Adrenal gland (tissue), 9 donors: ENCODE measurements at regions not wholly inside any gene's neighbourhood (a gene's known extent, or its start where the extent isn't known, plus 50 kb on each side); places are given as distances from the start of the nearest gene placed in this dataset.

Experiments used
- DNase-seq, 7 donors: peaks; one replicate each; pipeline ENCODE4 v3.0.0-alpha.2; 2019 to 2020
- H3K27ac ChIP-seq, 5 donors: fragments of 200-600 bp; sonication (generic) in 4 of 5; 1 replicate in 3 of 5; 2 replicates in 2 of 5; pipeline versions ENCODE4 v1.5.1 to v1.8.0; 2016 to 2020; ENCODE audit warnings: mild to moderate bottlenecking in 1 of 5
- H3K27me3 ChIP-seq: fragments of 200-600 bp; 2 replicates; pipeline ENCODE4 v1.8.0; 2021
- H3K36me3 ChIP-seq, 2 donors: fragments of 200-600 bp; replicated peaks in 1 of 2; 1 replicate in 1 of 2; 2 replicates in 1 of 2; pipeline versions ENCODE4 v1.5.1 to v1.8.0; 2018 to 2022
- H3K4me1 ChIP-seq, 2 donors: fragments of 200-600 bp; replicated peaks in 1 of 2; 1 replicate in 1 of 2; 2 replicates in 1 of 2; pipeline versions ENCODE4 v1.5.1 to v1.8.0; 2018 to 2021
- H3K4me3 ChIP-seq, 4 donors: fragments of 200-600 bp; sonication (generic) in 3 of 4; one replicate each; pipeline ENCODE4 v1.5.1; 2016 to 2018
- H3K9me3 ChIP-seq, 3 donors: fragments of 200-600 bp; sonication (generic) in 1 of 3; replicated peaks in 1 of 3; 1 replicate in 2 of 3; 2 replicates in 1 of 3; pipeline versions ENCODE4 v1.5.1 to v1.8.0; 2016 to 2021
- POLR2A ChIP-seq, 2 donors: fragments of 450-650 bp; IDR thresholded peaks; one replicate each; pipeline ENCODE4 v1.6.1; 2017; ENCODE audit warnings: antibody characterized with exemption in 2 of 2, mild to moderate bottlenecking in 2 of 2, moderate library complexity in 1 of 2
- WGBS, 4 donors: extraction: QIAGEN DNeasy Blood & Tissue Kit in 2 of 4; methylation state at CpG; one replicate each; pipeline versions ENCODE4 v1.1.5 to v1.1.7; 2013 to 2017; 5-methylcytosine and 5-hydroxymethylcytosine counted together
- intact Hi-C, 2 donors: fragments of 100-400 bp; cut with DNase I; formaldehyde crosslinking; loops; one replicate each; pipeline versions ENCODE4 v1.14.1 to v1.15.0; 2022 to 2023
- TF ChIP-seq, protein P1 (sequence below), 6 experiments: fragments of 450-650 bp in 4 of 6; fragments of 200-600 bp in 2 of 6; sonication (generic) in 1 of 6; IDR thresholded peaks; 1 replicate in 5 of 6; 2 replicates in 1 of 6; pipeline versions ENCODE4 v1.5.1 to v1.8.0; 2016 to 2021; ENCODE audit warnings: antibody characterized with exemption in 6 of 6, mild to moderate bottlenecking in 2 of 6, moderate library complexity in 1 of 6
- donor health status: healthy with polysubstance abuse.
- donor health status: Bipolar disorder and iron deficiency.
- donor health status: DM: yes; HTN: yes; CAD: no.
- donor health status: DM: no; HTN: no; CAD: no.
- donor health status: DM: no; HTN: no; CAD: no.

DNA sequence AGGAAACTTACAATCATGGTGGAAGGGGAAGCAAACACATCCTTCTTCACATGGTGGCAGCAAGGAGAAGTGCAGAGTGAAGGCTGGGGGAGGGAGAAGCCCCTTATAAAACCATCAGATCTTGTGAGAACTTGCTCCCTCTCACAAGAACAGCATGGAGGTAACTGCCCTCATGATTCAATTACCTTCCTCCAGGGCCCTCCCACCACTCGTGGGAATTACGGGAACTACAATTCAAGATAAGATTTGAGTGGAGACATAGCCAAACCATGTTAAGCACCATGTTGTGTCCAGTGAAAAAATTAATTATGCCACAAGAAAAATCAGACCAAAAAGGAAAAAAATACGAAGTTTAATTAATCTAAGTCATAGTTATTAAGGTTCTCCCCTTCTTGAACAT lies 109.5 kb downstream of the CLDN17 start:
- TF ChIP-seq, protein P1, sequence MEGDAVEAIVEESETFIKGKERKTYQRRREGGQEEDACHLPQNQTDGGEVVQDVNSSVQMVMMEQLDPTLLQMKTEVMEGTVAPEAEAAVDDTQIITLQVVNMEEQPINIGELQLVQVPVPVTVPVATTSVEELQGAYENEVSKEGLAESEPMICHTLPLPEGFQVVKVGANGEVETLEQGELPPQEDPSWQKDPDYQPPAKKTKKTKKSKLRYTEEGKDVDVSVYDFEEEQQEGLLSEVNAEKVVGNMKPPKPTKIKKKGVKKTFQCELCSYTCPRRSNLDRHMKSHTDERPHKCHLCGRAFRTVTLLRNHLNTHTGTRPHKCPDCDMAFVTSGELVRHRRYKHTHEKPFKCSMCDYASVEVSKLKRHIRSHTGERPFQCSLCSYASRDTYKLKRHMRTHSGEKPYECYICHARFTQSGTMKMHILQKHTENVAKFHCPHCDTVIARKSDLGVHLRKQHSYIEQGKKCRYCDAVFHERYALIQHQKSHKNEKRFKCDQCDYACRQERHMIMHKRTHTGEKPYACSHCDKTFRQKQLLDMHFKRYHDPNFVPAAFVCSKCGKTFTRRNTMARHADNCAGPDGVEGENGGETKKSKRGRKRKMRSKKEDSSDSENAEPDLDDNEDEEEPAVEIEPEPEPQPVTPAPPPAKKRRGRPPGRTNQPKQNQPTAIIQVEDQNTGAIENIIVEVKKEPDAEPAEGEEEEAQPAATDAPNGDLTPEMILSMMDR (IDR thresholded peaks at IDR 0.05): no peak
- no peak for TF ChIP-seq POLR2A (IDR thresholded peaks at IDR 0.05)
- WGBS, 4 donors: 67 to 84% (median 78%) methylated on average over 3 of the region's 3 CpGs

DNA sequence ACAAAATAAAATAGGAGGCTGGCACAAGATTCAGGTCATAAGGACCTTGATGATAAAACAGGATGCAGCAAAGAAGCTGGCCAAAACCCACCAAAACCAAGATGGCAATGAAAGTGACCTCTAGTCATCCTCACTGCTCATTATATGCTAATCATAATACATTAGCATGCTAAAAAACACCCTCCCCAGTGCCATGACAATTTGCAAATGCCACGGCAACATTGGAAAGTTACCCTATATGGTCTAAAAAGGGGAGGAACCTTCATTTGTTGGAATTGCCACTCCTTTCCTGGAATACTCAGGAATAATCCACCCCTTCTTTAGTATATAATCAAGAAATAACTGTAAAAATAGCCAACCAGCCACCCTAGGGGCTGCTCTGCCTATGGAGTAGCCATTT lies 108.8 kb upstream of the GRIK1 start:
- intact Hi-C loops: no loop called here
- no peaks in the 10 kb centered on the region for H3K9me3 ChIP-seq
- H3K36me3 ChIP-seq: no peaks in the 10 kb centered on the region
- no peak overlapping the region for H3K4me3 ChIP-seq
- DNase-seq: no peak
- H3K27ac ChIP-seq: no peak overlapping the region
- 79 to 96% (median 94%) methylated on average over 1 of the region's 1 CpG for WGBS, 4 donors
- H3K27me3 ChIP-seq: no peaks in the 10 kb centered on the region
- TF ChIP-seq POLR2A (IDR thresholded peaks at IDR 0.05): no peak
- TF ChIP-seq, protein P1 (IDR thresholded peaks at IDR 0.05): no peak
- no peaks in the 10 kb centered on the region for H3K4me1 ChIP-seq

More for the DNA sequence above, 109.5 kb downstream of the CLDN17 start:
- Histone ChIP-seq H3K36me3 (no peaks in the 10 kb centered on the region), H3K4me1 (no peaks in the 10 kb centered on the region), H3K4me3 (no peak overlapping the region), H3K9me3 (no peaks in the 10 kb centered on the region), H3K27ac (no peak overlapping the region), H3K27me3 (no peaks in the 10 kb centered on the region)
- intact Hi-C loops: no loop called here
- DNase-seq: no peak

DNA sequence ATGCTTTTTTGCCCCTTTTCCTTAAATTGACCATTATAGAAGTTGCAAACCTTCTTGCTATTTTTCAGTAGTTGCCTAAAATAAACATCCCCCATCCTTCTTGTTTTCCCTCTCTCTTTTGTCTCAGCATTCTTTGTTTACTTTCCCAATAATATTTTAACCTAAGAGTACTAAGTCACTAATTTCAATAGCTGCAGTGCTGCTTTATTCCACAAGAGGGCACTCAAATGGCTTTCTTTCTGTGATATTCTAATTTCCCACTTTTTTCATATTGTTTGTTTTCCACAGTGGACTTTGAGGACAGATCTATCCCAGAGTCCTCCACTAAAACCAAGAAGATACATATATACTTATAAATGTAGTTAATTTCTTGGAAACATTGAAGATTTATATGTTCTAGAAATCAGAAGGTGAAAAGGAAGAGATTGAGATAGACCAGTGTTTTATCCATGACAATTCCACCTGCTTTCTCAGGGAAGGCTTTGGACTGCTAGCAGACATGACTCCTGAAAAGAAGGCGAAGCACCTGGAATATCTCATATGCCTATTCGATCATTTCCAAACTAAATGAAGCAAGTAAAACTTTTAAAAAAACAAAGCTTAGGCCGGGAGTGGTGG lies 104.8 kb upstream of the GRIK1 start:
- peak in 2 of 7 donors; percentile 2 to 26 for DNase-seq
- intact Hi-C loops: no loop called here
- peaks cover 0 to 6% (median 0%) of the 10 kb centered on the region in 3 donors for H3K9me3 ChIP-seq
- no peaks in the 10 kb centered on the region for H3K36me3 ChIP-seq
- no peaks in the 10 kb centered on the region for H3K27me3 ChIP-seq
- no peak overlapping the region for H3K4me3 ChIP-seq
- 66 to 85% (median 76%) methylated on average over 3 of the region's 3 CpGs for WGBS, 4 donors
- H3K27ac ChIP-seq: no peak overlapping the region
- H3K4me1 ChIP-seq: no peaks in the 10 kb centered on the region
- no peak for TF ChIP-seq POLR2A (IDR thresholded peaks at IDR 0.05)
- TF ChIP-seq, protein P1 (IDR thresholded peaks at IDR 0.05): peak; percentile 45 to 83 (median 65)

DNA sequence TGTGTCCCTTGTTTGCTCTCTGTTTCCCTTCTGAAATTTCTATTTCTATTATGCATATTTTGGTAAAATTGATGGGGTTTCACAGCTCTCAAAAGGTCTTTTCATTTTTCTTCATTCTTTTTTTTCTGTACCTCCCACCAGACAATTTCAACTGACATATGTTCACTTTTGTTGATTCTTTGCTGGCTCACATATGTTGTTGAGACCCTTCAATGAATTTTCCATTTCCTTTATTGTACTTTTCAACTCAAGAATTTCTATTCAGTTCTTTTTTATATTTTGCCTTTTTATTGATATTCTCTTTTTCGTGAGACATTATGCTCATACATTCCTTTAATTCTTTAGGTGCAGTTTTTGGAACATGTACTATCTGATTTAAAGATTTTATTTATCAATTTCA lies 102.6 kb upstream of the GRIK1 start:
- intact Hi-C loops: no loop called here
- no peaks in the 10 kb centered on the region for H3K36me3 ChIP-seq
- no peak overlapping the region for H3K27ac ChIP-seq
- no peak overlapping the region for H3K4me3 ChIP-seq
- H3K27me3 ChIP-seq: no peaks in the 10 kb centered on the region
- WGBS, 4 donors: 57 to 80% (median 75%) methylated on average over 1 of the region's 1 CpG
- H3K9me3 ChIP-seq: peaks cover 0 to 6% (median 0%) of the 10 kb centered on the region in 3 donors
- no peaks in the 10 kb centered on the region for H3K4me1 ChIP-seq
- no peak for TF ChIP-seq POLR2A (IDR thresholded peaks at IDR 0.05)
- TF ChIP-seq, protein P1 (IDR thresholded peaks at IDR 0.05): no peak
- no peak for DNase-seq
